OCI-LY7 (cell line): ENCODE measurements at regions not wholly inside any gene's neighbourhood (a gene's known extent, or its start where the extent isn't known, plus 50 kb on each side); places are given as distances from the start of the nearest gene placed in this dataset.

Experiments
- BruUV-seq: library from RNA; stranded (reverse); fragments of 400-500 nt; replicated peaks from 2 replicates; lab custom pipeline; 2021; lab: Mats Ljungman, UMichigan
- CTCF ChIA-PET: fragments of 300-600 bp; sonication (Branson Sonifier 250); formaldehyde crosslinking; loops from one replicate; lab custom pipeline; 2022; ENCODE audit warnings: antibody characterized with exemption; ENCODE audit not compliant: unreplicated experiment; lab: Charles Lee
- POLR2A ChIA-PET: fragments of 300-600 bp; sonication (Branson Sonifier 250); formaldehyde crosslinking; loops from one replicate; lab custom pipeline; 2022; ENCODE audit warnings: antibody characterized with exemption; lab: Charles Lee
- DNase-seq: peaks from one replicate; pipeline ENCODE4 v3.0.0-alpha.2; 2015; ENCODE audit warnings: low spot score
- H2AFZ ChIP-seq: fragments of 200-600 bp; sonication (generic), shearing (Covaris generic); 2 replicates; pipeline ENCODE4 v1.6.1; 2014; ENCODE audit warnings: mild to moderate bottlenecking, antibody characterized with exemption, low read length, moderate library complexity
- H3K27ac ChIP-seq: fragments of 200-600 bp; sonication (generic); 2 replicates; pipeline ENCODE4 v1.5.1; 2014; ENCODE audit warnings: mixed run types, low read depth, mild to moderate bottlenecking, moderate library complexity, low read length, inconsistent platforms; ENCODE audit not compliant: poor library complexity, severe bottlenecking
- H3K36me3 ChIP-seq: fragments of 200-600 bp; sonication (generic); 2 replicates; pipeline ENCODE4 v1.6.1; 2014; ENCODE audit warnings: mild to moderate bottlenecking, antibody characterized with exemption, low read length, moderate library complexity, mixed read lengths; ENCODE audit not compliant: insufficient read depth
- H3K4me1 ChIP-seq: fragments of 200-600 bp; sonication (generic); 2 replicates; pipeline ENCODE4 v1.5.1; 2014; ENCODE audit warnings: mild to moderate bottlenecking, low read length; ENCODE audit not compliant: insufficient read depth, poor library complexity, severe bottlenecking
- H3K4me2 ChIP-seq: fragments of 200-600 bp; sonication (generic); 2 replicates; pipeline ENCODE4 v1.6.1; 2014; ENCODE audit warnings: mild to moderate bottlenecking, low read length
- H3K4me3 ChIP-seq: fragments of 200-600 bp; sonication (generic); 2 replicates; pipeline ENCODE4 v1.5.1; 2014; ENCODE audit warnings: mild to moderate bottlenecking, low read depth, low read length; ENCODE audit not compliant: poor library complexity, severe bottlenecking
- H3K79me2 ChIP-seq: fragments of 200-600 bp; sonication (generic); 2 replicates; pipeline ENCODE4 v1.6.1; 2016; ENCODE audit warnings: low read depth, mild to moderate bottlenecking, low read length, moderate library complexity, mixed read lengths; ENCODE audit not compliant: insufficient read depth
- H3K9me2 ChIP-seq: fragments of 200-600 bp; sonication (generic); 2 replicates; pipeline ENCODE4 v1.6.1; 2016; ENCODE audit warnings: mild to moderate bottlenecking, low read length, mixed read lengths; ENCODE audit not compliant: insufficient read depth
- H3K9me3 ChIP-seq: fragments of 200-600 bp; sonication (generic); 2 replicates; pipeline ENCODE4 v1.6.1; 2014; ENCODE audit warnings: mild to moderate bottlenecking, mixed run types, low read length, mixed read lengths
- H4K20me1 ChIP-seq: fragments of 200-600 bp; sonication (generic); 2 replicates; pipeline ENCODE4 v1.6.1; 2014; ENCODE audit warnings: mild to moderate bottlenecking, antibody characterized with exemption, low read length, moderate library complexity, mixed read lengths; ENCODE audit not compliant: insufficient read depth
- CTCF ChIP-seq: fragments of 200-600 bp; sonication (generic); conservative IDR thresholded peaks from 2 replicates; pipeline ENCODE4 v1.5.1; 2014; ENCODE audit warnings: mild to moderate bottlenecking, antibody characterized with exemption, low read length, moderate library complexity, mixed read lengths
- EZH2phosphoT487 ChIP-seq: fragments of 200-600 bp; sonication (generic); IDR thresholded peaks from 2 replicates; pipeline ENCODE4 v1.6.1; 2018; ENCODE audit warnings: low read depth, borderline replicate concordance, mild to moderate bottlenecking, mixed run types, antibody characterized with exemption, low read length, moderate library complexity, mixed read lengths
- intact Hi-C: fragments of 100-400 bp; cut with micrococcal nuclease; formaldehyde crosslinking; loops from one replicate; pipeline ENCODE4 v1.10.0; 2022; ENCODE audit not compliant: unreplicated experiment

- no peak for DNase-seq
- Histone ChIP-seq H3K36me3 (no peaks in the 10 kb centered on the region), H3K9me3 (no peaks in the 10 kb centered on the region), H3K79me2 (no peaks in the 10 kb centered on the region), H3K9me2 (no peaks in the 10 kb centered on the region), H4K20me1 (no peaks in the 10 kb centered on the region), H3K4me3 (no peak overlapping the region), H3K27ac (no peak overlapping the region), H3K4me2 (no peak overlapping the region), H2AFZ (no peak overlapping the region), H3K4me1 (no peaks in the 10 kb centered on the region)
- no peak for TF ChIP-seq CTCF
- TF ChIP-seq EZH2phosphoT487, result no peak
- ChIA-PET CTCF (no interaction called here), POLR2A (interaction anchor here (0.6 kb wide), 1 partner anchor 20 kb away, joined by 10 read pairs; no protein-coding TSS in a partner anchor)
- intact Hi-C loops, result no loop called here
- BruUV-seq, result no TSS peak
Observed at GRCh38 chr9:108643731-108644510, 211.9 kb downstream of the ACTL7B start.

GRCh38 chr9:108642871-108643270 lies 212.9 kb downstream of the ACTL7B start:
- intact Hi-C loops, result no loop called here
- Histone ChIP-seq H3K4me1 (no peaks in the 10 kb centered on the region), H4K20me1 (no peaks in the 10 kb centered on the region), H3K79me2 (no peaks in the 10 kb centered on the region), H3K9me2 (no peaks in the 10 kb centered on the region), H3K27ac (no peak overlapping the region), H2AFZ (no peak overlapping the region), H3K9me3 (no peaks in the 10 kb centered on the region), H3K4me3 (no peak overlapping the region), H3K36me3 (no peaks in the 10 kb centered on the region), H3K4me2 (no peak overlapping the region)
- no peak for DNase-seq
- TF ChIP-seq EZH2phosphoT487 (no peak), CTCF (no peak)
- ChIA-PET POLR2A (no interaction called here), CTCF (no interaction called here)
- no TSS peak for BruUV-seq

- DNase-seq, result no peak
- CTCF ChIA-PET, result no interaction called here
- intact Hi-C loops, result no loop called here
- H3K4me2 ChIP-seq, result no peak overlapping the region
- no peak overlapping the region for H3K4me3 ChIP-seq
- no peaks in the 10 kb centered on the region for H3K9me2 ChIP-seq
- no peaks in the 10 kb centered on the region for H3K9me3 ChIP-seq
- H4K20me1 ChIP-seq, result no peaks in the 10 kb centered on the region
- H2AFZ ChIP-seq, result no peak overlapping the region
- no peak overlapping the region for H3K27ac ChIP-seq
- no peak for TF ChIP-seq CTCF
- TF ChIP-seq EZH2phosphoT487, result no peak
- H3K4me1 ChIP-seq, result no peaks in the 10 kb centered on the region
- H3K36me3 ChIP-seq, result no peaks in the 10 kb centered on the region
- POLR2A ChIA-PET, result interaction anchor here (0.6 kb wide), 1 partner anchor 51 kb away, joined by 6 read pairs; no protein-coding TSS in a partner anchor
- no TSS peak for BruUV-seq
- H3K79me2 ChIP-seq, result no peaks in the 10 kb centered on the region
Observed at GRCh38 chr9:108640230-108640629, 215.6 kb downstream of the ACTL7B start.
